HepG2 (cell line): ENCODE measurements at regions not wholly inside any gene's neighbourhood (a gene's known extent, or its start where the extent isn't known, plus 50 kb on each side); places are given as distances from the start of the nearest gene placed in this dataset.

Experiments used
- ATAC-seq: fragments of 200-7000 bp; cut with Tn5 transposase; 3 replicates; pipeline ENCODE4 v1.9.1; 2020; ENCODE audit warnings: mild to moderate bottlenecking, moderate library complexity
- BruUV-seq: library from RNA; stranded (reverse); fragments of 400-500 nt; replicated peaks from 2 replicates; lab custom pipeline; 2021; lab: Mats Ljungman, UMichigan
- CTCF ChIA-PET: fragments of 300-600 bp; formaldehyde crosslinking; extraction: SDS; loops from one replicate; lab custom pipeline; 2021; ENCODE audit warnings: low total read pairs, inconsistent platforms, low intra/inter-chr PET ratio; lab: Yijun Ruan, JAX
- POLR2A ChIA-PET: fragments of 350-600 bp; sonication (Branson Sonifier 250); formaldehyde crosslinking; loops from one replicate; lab custom pipeline; 2020; ENCODE audit warnings: antibody characterized with exemption, inconsistent platforms; lab: Yijun Ruan, JAX
- DNase-seq: peaks from one replicate; pipeline ENCODE4 v3.0.0-alpha.2; 2015; ENCODE audit warnings: low spot score
- FAIRE-seq: peaks from 3 replicates; lab custom pipeline; 2011; peaks lifted over from hg19 to GRCh38; lab: Jason Lieb, UNC
- H2AFZ ChIP-seq: one replicate; pipeline ENCODE4 v1.6.1; 2011; ENCODE audit warnings: low read length, inconsistent platforms
- H3K27ac ChIP-seq: fragments of 300-600 bp; 3 replicates; pipeline ENCODE4 v1.8.0; 2011; ENCODE audit warnings: mixed run types, mild to moderate bottlenecking, mixed read lengths, low read length, inconsistent platforms; ENCODE audit not compliant: insufficient read depth; ENCODE audit errors: extremely low read length
- H3K27me3 ChIP-seq, 2 experiments: fragments of 200-600 bp in 1 of 2; 2 replicates in 1 of 2; 3 replicates in 1 of 2; pipeline versions ENCODE4 v1.6.0 to v1.8.0; 2011; ENCODE audit warnings: low read length in 2 of 2, mild to moderate bottlenecking in 2 of 2, moderate library complexity in 2 of 2, inconsistent platforms in 1 of 2; ENCODE audit not compliant: insufficient read depth in 2 of 2, control insufficient read depth in 1 of 2
- H3K36me3 ChIP-seq, 2 experiments: fragments of 200-600 bp in 1 of 2; replicated peaks in 1 of 2; 2 replicates in 1 of 2; 3 replicates in 1 of 2; pipeline versions ENCODE4 v1.5.1 to v1.8.0; 2011; ENCODE audit warnings: low read length in 2 of 2, inconsistent platforms in 1 of 2; ENCODE audit not compliant: insufficient read depth in 2 of 2, control insufficient read depth in 1 of 2
- H3K4me1 ChIP-seq: 2 replicates; pipeline ENCODE4 v1.5.1; 2012; ENCODE audit warnings: low read length, inconsistent platforms; ENCODE audit not compliant: insufficient read depth
- H3K4me2 ChIP-seq: 2 replicates; pipeline ENCODE4 v1.6.0; 2011; ENCODE audit warnings: low read depth, low read length, inconsistent platforms
- H3K4me3 ChIP-seq, 3 experiments: fragments of 200-600 bp in 1 of 3; sonication (generic), shearing (Covaris generic) in 1 of 3; replicated peaks in 1 of 3; 2 replicates each; pipeline ENCODE4 v1.5.1; 2011 to 2016; ENCODE audit warnings: low read length in 3 of 3, inconsistent platforms in 2 of 3, low read depth in 2 of 3, mild to moderate bottlenecking in 2 of 3, control low read depth in 1 of 3, mixed read lengths in 1 of 3; ENCODE audit not compliant: insufficient read depth in 1 of 3
- H3K79me2 ChIP-seq: one replicate; pipeline ENCODE4 v1.6.1; 2011; ENCODE audit warnings: low read length, inconsistent platforms; ENCODE audit not compliant: insufficient read depth
- H3K9ac ChIP-seq: 2 replicates; pipeline ENCODE4 v1.6.0; 2011; ENCODE audit warnings: mild to moderate bottlenecking, low read depth, low read length, inconsistent platforms; ENCODE audit not compliant: insufficient read depth
- H3K9me3 ChIP-seq: 2 replicates; pipeline ENCODE4 v1.5.1; 2012; ENCODE audit warnings: mild to moderate bottlenecking, low read length
- H4K20me1 ChIP-seq: 2 replicates; pipeline ENCODE4 v1.6.0; 2011; ENCODE audit warnings: inconsistent platforms, mild to moderate bottlenecking, low read length, moderate library complexity; ENCODE audit not compliant: insufficient read depth
- AFF4 ChIP-seq: sonication (generic); formaldehyde crosslinking; IDR thresholded peaks from 2 replicates; pipeline ENCODE4 v1.4.0; 2020; ENCODE audit warnings: missing genetic modification reagents
- ASH2L ChIP-seq: fragments of 300-600, 200-600 bp; sonication (generic); IDR thresholded peaks from 2 replicates; pipeline ENCODE4 v1.7.0; 2017; ENCODE audit warnings: low read depth, mild to moderate bottlenecking, moderate library complexity, mixed read lengths, low read length; ENCODE audit not compliant: insufficient read length
- JUN ChIP-seq: sonication (generic); formaldehyde crosslinking; IDR thresholded peaks from 2 replicates; pipeline ENCODE4 v1.4.0; 2020; ENCODE audit warnings: mild to moderate bottlenecking, missing genetic modification reagents
- KMT2B ChIP-seq: IDR thresholded peaks from 2 replicates; pipeline ENCODE4 v1.6.1; 2016; ENCODE audit warnings: missing genetic modification reagents, missing compliant biosample characterization
- MIER2 ChIP-seq: IDR thresholded peaks from 2 replicates; pipeline ENCODE4 v1.6.1; 2016; ENCODE audit warnings: missing biosample characterization, missing genetic modification reagents
- MXI1 ChIP-seq: IDR thresholded peaks from 3 replicates; pipeline ENCODE4 v1.6.1; 2012; ENCODE audit warnings: low read depth, low read length, inconsistent platforms, borderline replicate concordance
- NFIB ChIP-seq: sonication (generic); formaldehyde crosslinking; IDR thresholded peaks from 2 replicates; pipeline ENCODE4 v1.9.0; 2021; ENCODE audit warnings: missing genetic modification reagents, mild to moderate bottlenecking, borderline replicate concordance
- PCBP1 ChIP-seq: fragments of 200-400 bp; formaldehyde crosslinking; IDR thresholded peaks from 2 replicates; pipeline ENCODE4 v1.6.1; 2017; ENCODE audit warnings: mild to moderate bottlenecking, low read depth, low read length, borderline replicate concordance
- PTBP1 ChIP-seq: fragments of 200-400 bp; formaldehyde crosslinking; IDR thresholded peaks from 2 replicates; pipeline ENCODE4 v1.6.1; 2018; ENCODE audit warnings: low read length, low read depth; ENCODE audit not compliant: poor library complexity, severe bottlenecking
- SOX5 ChIP-seq: IDR thresholded peaks from 2 replicates; pipeline ENCODE4 v1.6.1; 2016; ENCODE audit warnings: borderline replicate concordance
- TOPORS ChIP-seq: sonication (generic); formaldehyde crosslinking; IDR thresholded peaks from 2 replicates; pipeline ENCODE4 v1.8.0; 2023; ENCODE audit warnings: mild to moderate bottlenecking, missing genetic modification reagents
- U2AF2 ChIP-seq: fragments of 200-400 bp; formaldehyde crosslinking; IDR thresholded peaks from 2 replicates; pipeline ENCODE4 v1.6.1; 2017; ENCODE audit warnings: low read depth, mild to moderate bottlenecking, low read length
- ZC3H13 ChIP-seq: sonication (generic); formaldehyde crosslinking; IDR thresholded peaks from 2 replicates; pipeline ENCODE4 v1.8.1; 2023; ENCODE audit warnings: mild to moderate bottlenecking, missing genetic modification reagents, moderate library complexity
- ZNF230 ChIP-seq: sonication (generic); formaldehyde crosslinking; IDR thresholded peaks from 2 replicates; pipeline ENCODE4 v1.4.0; 2020; ENCODE audit warnings: mild to moderate bottlenecking, missing genetic modification reagents
- ZNF569 ChIP-seq: sonication (generic); formaldehyde crosslinking; IDR thresholded peaks from 2 replicates; pipeline ENCODE4 v1.5.0; 2020; ENCODE audit warnings: mild to moderate bottlenecking, missing genetic modification reagents, moderate library complexity, borderline replicate concordance
- ZNF639 ChIP-seq: conservative IDR thresholded peaks from 2 replicates; pipeline ENCODE4 v1.6.1; 2018; ENCODE audit warnings: missing genetic modification reagents
- WGBS: methylation state at CpG from one replicate; pipeline ENCODE4 v1.1.6; 2017; ENCODE audit warnings: low lambda C conversion rate; 5-methylcytosine and 5-hydroxymethylcytosine counted together
- in situ Hi-C: cut with HindIII; loops from 2 replicates; pipeline ENCODE4 v1.10.0; 2017; ENCODE audit warnings: low pct_unique_long_range_greater_than_20kb; ENCODE audit not compliant: extremely low pct_ligation_motif_present
- intact Hi-C: fragments of 100-400 bp; cut with micrococcal nuclease; formaldehyde crosslinking; loops from one replicate; pipeline ENCODE4 v1.10.0; 2022; ENCODE audit not compliant: unreplicated experiment

DNA sequence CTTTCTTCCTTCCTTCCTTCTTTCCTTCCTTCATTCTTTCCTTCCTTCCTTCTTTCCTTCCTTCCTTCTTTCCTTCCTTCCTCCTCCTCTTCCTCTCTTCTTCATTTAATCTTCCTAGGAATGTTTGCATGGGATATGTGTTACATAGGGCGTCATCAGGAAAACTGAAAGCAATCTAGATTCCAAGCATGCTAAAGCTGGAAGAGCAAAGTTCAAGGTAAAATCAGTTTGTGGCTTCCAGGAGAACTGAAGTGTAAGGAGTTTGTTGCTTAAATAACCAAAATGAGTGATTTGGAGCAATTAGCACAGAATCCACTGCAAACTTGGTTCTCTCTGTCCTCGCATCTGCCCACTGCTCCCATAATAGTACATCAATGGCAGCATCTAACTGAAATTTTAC, 716.2 kb downstream of the GBE1 start:
- no peak for ATAC-seq
- DNase-seq = no peak
- H3K4me2 ChIP-seq = no peak overlapping the region
- H3K79me2 ChIP-seq = no peaks in the 10 kb centered on the region
- FAIRE-seq = no peak
- BruUV-seq = no TSS peak
- no peak overlapping the region for H2AFZ ChIP-seq
- no peaks in the 10 kb centered on the region; a peak in 1 of 5 replicates for H3K27me3 ChIP-seq
- no peaks in the 10 kb centered on the region for H3K4me1 ChIP-seq
- CTCF ChIA-PET = no interaction called here
- in situ Hi-C loops (no loop called here), intact Hi-C loops (no loop called here)
- H3K9me3 ChIP-seq = no peaks in the 10 kb centered on the region
- TF ChIP-seq ZNF230 (CRISPR knock-in tag) (no peak), ASH2L (no peak), MXI1 (no peak), MIER2 (CRISPR knock-in tag) (no peak), ZNF639 (CRISPR knock-in tag) (no peak), AFF4 (no peak), U2AF2 (no peak), NFIB (CRISPR knock-in tag) (no peak), SOX5 (no peak), PCBP1 (no peak), ZNF569 (CRISPR knock-in tag) (no peak), JUN (CRISPR knock-in tag) (no peak), ZC3H13 (no peak), KMT2B (no peak), TOPORS (CRISPR knock-in tag) (no peak), PTBP1 (no peak)
- H3K36me3 ChIP-seq = no peaks in the 10 kb centered on the region
- WGBS = 29% methylated on average over 2 of the region's 2 CpGs
- no peaks in the 10 kb centered on the region for H4K20me1 ChIP-seq
- no peak overlapping the region for H3K4me3 ChIP-seq
- no peak overlapping the region for H3K9ac ChIP-seq
- H3K27ac ChIP-seq = no peak overlapping the region
- POLR2A ChIA-PET = no interaction called here
